Osteocyte (in vitro differentiated cells): ENCODE measurements at regions not wholly inside any gene's neighbourhood (a gene's known extent, or its start where the extent isn't known, plus 50 kb on each side); places are given as distances from the start of the nearest gene placed in this dataset.
"Not testable (repeated sequence)": the region's sequence is repeated elsewhere in the genome, so short reads cannot be mapped to it uniquely, and the experiment has no call there.

ENCODE experiments used
- DNase-seq: peaks from one replicate; pipeline ENCODE4 v3.0.0; 2021; ENCODE audit warnings: mixed read lengths; ENCODE audit not compliant: unreplicated experiment; ENCODE audit errors: extremely low spot score
- H3K27ac Mint-ChIP-seq: one replicate; pipeline ENCODE4 v1.8.0; 2021; ENCODE audit warnings: mild to moderate bottlenecking, mixed read lengths; ENCODE audit not compliant: unreplicated experiment
- H3K27me3 Mint-ChIP-seq: one replicate; pipeline ENCODE4 v1.8.0; 2021; ENCODE audit warnings: mixed read lengths; ENCODE audit not compliant: unreplicated experiment
- H3K36me3 Mint-ChIP-seq: one replicate; pipeline ENCODE4 v1.8.0; 2021; ENCODE audit warnings: mixed read lengths; ENCODE audit not compliant: unreplicated experiment
- H3K4me1 Mint-ChIP-seq: one replicate; pipeline ENCODE4 v1.8.0; 2021; ENCODE audit warnings: mixed read lengths; ENCODE audit not compliant: unreplicated experiment
- H3K4me3 Mint-ChIP-seq: one replicate; pipeline ENCODE4 v1.8.0; 2021; ENCODE audit warnings: mild to moderate bottlenecking, moderate library complexity, mixed read lengths; ENCODE audit not compliant: unreplicated experiment
- H3K9me3 Mint-ChIP-seq: one replicate; pipeline ENCODE4 v1.8.0; 2021; ENCODE audit warnings: mixed read lengths; ENCODE audit not compliant: unreplicated experiment

- H3K27me3 Mint-ChIP-seq, DNase-seq, H3K4me3 Mint-ChIP-seq, H3K36me3 Mint-ChIP-seq, H3K9me3 Mint-ChIP-seq, H3K27ac Mint-ChIP-seq, H3K4me1 Mint-ChIP-seq: not testable (repeated sequence)
Observed at GRCh38 chr15:21736443-21736842, 141.1 kb downstream of the POTEB start.

GRCh38 chr15:21735837-21736236 lies 141.7 kb downstream of the POTEB start:
- H3K4me1 Mint-ChIP-seq, DNase-seq, H3K27me3 Mint-ChIP-seq, H3K4me3 Mint-ChIP-seq, H3K9me3 Mint-ChIP-seq, H3K36me3 Mint-ChIP-seq, H3K27ac Mint-ChIP-seq: not testable (repeated sequence)

GRCh38 chr15:21735368-21735767 lies 142.2 kb downstream of the POTEB start:
- not testable (repeated sequence) for H3K27ac Mint-ChIP-seq, H3K9me3 Mint-ChIP-seq, H3K36me3 Mint-ChIP-seq, DNase-seq, H3K4me3 Mint-ChIP-seq, H3K27me3 Mint-ChIP-seq, H3K4me1 Mint-ChIP-seq

GRCh38 chr15:21731496-21731895 lies 146.0 kb downstream of the POTEB start:
- H3K36me3 Mint-ChIP-seq, H3K27me3 Mint-ChIP-seq, H3K27ac Mint-ChIP-seq, DNase-seq, H3K4me1 Mint-ChIP-seq, H3K9me3 Mint-ChIP-seq, H3K4me3 Mint-ChIP-seq: not testable (repeated sequence)

- H3K36me3 Mint-ChIP-seq, H3K4me1 Mint-ChIP-seq, H3K27me3 Mint-ChIP-seq, DNase-seq, H3K4me3 Mint-ChIP-seq, H3K27ac Mint-ChIP-seq, H3K9me3 Mint-ChIP-seq: not testable (repeated sequence)
Observed at GRCh38 chr15:21730427-21731405, 146.8 kb downstream of the POTEB start.

- DNase-seq, H3K9me3 Mint-ChIP-seq, H3K27me3 Mint-ChIP-seq, H3K27ac Mint-ChIP-seq, H3K4me1 Mint-ChIP-seq, H3K4me3 Mint-ChIP-seq, H3K36me3 Mint-ChIP-seq: not testable (repeated sequence)
Observed at GRCh38 chr15:21724988-21725387, 152.5 kb downstream of the POTEB start.

GRCh38 chr15:21721115-21721514 lies 156.4 kb downstream of the POTEB start:
- H3K9me3 Mint-ChIP-seq, H3K4me3 Mint-ChIP-seq, H3K4me1 Mint-ChIP-seq, H3K27me3 Mint-ChIP-seq, H3K27ac Mint-ChIP-seq, H3K36me3 Mint-ChIP-seq, DNase-seq: not testable (repeated sequence)

- H3K4me1 Mint-ChIP-seq, H3K9me3 Mint-ChIP-seq, H3K4me3 Mint-ChIP-seq, H3K27ac Mint-ChIP-seq, H3K27me3 Mint-ChIP-seq, DNase-seq, H3K36me3 Mint-ChIP-seq: not testable (repeated sequence)
Observed at GRCh38 chr15:21718779-21719178, 158.8 kb downstream of the POTEB start.

GRCh38 chr15:21718108-21718507 lies 159.4 kb downstream of the POTEB start:
- H3K4me1 Mint-ChIP-seq, H3K27me3 Mint-ChIP-seq, DNase-seq, H3K4me3 Mint-ChIP-seq, H3K36me3 Mint-ChIP-seq, H3K9me3 Mint-ChIP-seq, H3K27ac Mint-ChIP-seq: not testable (repeated sequence)

- not testable (repeated sequence) for DNase-seq, H3K27ac Mint-ChIP-seq, H3K9me3 Mint-ChIP-seq, H3K4me3 Mint-ChIP-seq, H3K4me1 Mint-ChIP-seq, H3K27me3 Mint-ChIP-seq, H3K36me3 Mint-ChIP-seq
Observed at GRCh38 chr15:21717661-21718060, 159.9 kb downstream of the POTEB start.

GRCh38 chr15:21705480-21705879 lies 172.1 kb downstream of the POTEB start:
- not testable (repeated sequence) for H3K4me1 Mint-ChIP-seq, H3K27me3 Mint-ChIP-seq, H3K36me3 Mint-ChIP-seq, H3K9me3 Mint-ChIP-seq, H3K4me3 Mint-ChIP-seq, H3K27ac Mint-ChIP-seq, DNase-seq

- H3K36me3 Mint-ChIP-seq, DNase-seq, H3K27me3 Mint-ChIP-seq, H3K27ac Mint-ChIP-seq, H3K4me3 Mint-ChIP-seq, H3K4me1 Mint-ChIP-seq, H3K9me3 Mint-ChIP-seq: not testable (repeated sequence)
Observed at GRCh38 chr15:21698620-21699019, 178.9 kb downstream of the POTEB start.
